ENCODE measurements at regions not wholly inside any gene's neighbourhood (a gene's known extent, or its start where the extent isn't known, plus 50 kb on each side); places are given as distances from the start of the nearest gene placed in this dataset.

DNA sequence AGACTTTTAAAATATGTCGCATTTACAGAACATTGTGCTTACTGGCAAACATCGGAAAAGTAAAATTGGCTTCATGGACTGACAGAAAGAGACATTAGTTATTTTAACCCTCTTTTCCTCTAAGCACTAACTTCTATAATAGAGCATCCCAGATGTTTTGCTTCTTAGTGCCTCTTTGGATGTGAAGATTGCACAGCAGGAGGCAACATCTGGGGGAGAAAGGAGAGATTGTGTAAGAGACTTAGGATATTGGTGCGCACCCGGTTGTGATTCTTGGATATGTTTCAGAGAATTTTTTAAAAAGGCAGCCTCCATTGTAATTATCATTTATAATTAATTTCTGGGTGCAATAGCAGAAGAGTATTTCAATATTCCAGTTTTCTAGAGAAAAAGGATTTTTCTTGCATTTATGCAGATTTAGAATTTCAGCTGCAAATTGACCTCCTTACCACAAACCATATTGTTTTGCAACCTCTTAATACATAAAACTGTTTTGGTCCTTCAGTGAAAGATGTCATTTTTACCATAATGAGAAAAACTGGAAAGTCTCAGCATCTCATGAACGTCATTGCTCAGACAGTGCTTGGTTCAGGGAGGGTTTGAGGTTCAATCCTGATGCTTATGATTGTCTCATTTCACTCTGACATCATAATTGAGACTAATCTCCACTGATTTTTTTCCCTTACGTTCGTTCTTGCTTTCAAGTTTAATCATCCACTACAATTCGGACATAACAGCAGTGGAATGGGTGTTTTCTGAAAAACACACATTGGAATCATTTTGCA, 404.3 kb downstream of the ZNF521 start:
- TF ChIP-seq, protein P1, sequence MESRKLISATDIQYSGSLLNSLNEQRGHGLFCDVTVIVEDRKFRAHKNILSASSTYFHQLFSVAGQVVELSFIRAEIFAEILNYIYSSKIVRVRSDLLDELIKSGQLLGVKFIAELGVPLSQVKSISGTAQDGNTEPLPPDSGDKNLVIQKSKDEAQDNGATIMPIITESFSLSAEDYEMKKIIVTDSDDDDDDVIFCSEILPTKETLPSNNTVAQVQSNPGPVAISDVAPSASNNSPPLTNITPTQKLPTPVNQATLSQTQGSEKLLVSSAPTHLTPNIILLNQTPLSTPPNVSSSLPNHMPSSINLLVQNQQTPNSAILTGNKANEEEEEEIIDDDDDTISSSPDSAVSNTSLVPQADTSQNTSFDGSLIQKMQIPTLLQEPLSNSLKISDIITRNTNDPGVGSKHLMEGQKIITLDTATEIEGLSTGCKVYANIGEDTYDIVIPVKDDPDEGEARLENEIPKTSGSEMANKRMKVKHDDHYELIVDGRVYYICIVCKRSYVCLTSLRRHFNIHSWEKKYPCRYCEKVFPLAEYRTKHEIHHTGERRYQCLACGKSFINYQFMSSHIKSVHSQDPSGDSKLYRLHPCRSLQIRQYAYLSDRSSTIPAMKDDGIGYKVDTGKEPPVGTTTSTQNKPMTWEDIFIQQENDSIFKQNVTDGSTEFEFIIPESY (IDR thresholded peaks at IDR 0.05) = no peak
- TF ChIP-seq JUND (IDR thresholded peaks at IDR 0.05) = no peak
- TF ChIP-seq, protein P2, sequence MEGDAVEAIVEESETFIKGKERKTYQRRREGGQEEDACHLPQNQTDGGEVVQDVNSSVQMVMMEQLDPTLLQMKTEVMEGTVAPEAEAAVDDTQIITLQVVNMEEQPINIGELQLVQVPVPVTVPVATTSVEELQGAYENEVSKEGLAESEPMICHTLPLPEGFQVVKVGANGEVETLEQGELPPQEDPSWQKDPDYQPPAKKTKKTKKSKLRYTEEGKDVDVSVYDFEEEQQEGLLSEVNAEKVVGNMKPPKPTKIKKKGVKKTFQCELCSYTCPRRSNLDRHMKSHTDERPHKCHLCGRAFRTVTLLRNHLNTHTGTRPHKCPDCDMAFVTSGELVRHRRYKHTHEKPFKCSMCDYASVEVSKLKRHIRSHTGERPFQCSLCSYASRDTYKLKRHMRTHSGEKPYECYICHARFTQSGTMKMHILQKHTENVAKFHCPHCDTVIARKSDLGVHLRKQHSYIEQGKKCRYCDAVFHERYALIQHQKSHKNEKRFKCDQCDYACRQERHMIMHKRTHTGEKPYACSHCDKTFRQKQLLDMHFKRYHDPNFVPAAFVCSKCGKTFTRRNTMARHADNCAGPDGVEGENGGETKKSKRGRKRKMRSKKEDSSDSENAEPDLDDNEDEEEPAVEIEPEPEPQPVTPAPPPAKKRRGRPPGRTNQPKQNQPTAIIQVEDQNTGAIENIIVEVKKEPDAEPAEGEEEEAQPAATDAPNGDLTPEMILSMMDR (IDR thresholded peaks at IDR 0.05; ENCODE audit: low read depth, low read length, missing input control) = no peak
- TF ChIP-seq, protein P3, sequence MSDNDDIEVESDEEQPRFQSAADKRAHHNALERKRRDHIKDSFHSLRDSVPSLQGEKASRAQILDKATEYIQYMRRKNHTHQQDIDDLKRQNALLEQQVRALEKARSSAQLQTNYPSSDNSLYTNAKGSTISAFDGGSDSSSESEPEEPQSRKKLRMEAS (IDR thresholded peaks at IDR 0.05) = no peak
- no peak for TF ChIP-seq TAF1 (conservative IDR thresholded peaks at IDR 0.05)
- TF ChIP-seq SP1 (IDR thresholded peaks at IDR 0.05) = no peak
- no peak for TF ChIP-seq YY1 (IDR thresholded peaks at IDR 0.05)
- TF ChIP-seq, protein P4, sequence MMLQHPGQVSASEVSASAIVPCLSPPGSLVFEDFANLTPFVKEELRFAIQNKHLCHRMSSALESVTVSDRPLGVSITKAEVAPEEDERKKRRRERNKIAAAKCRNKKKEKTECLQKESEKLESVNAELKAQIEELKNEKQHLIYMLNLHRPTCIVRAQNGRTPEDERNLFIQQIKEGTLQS (IDR thresholded peaks at IDR 0.05) = no peak
- TF ChIP-seq HNF4A (conservative IDR thresholded peaks at IDR 0.05) = no peak
- no peak for TF ChIP-seq RAD21 (IDR thresholded peaks at IDR 0.05)
- TF ChIP-seq EGR1 (IDR thresholded peaks at IDR 0.05; ENCODE audit: low read depth in 2 of 2) = no peak
- TF ChIP-seq, protein P5, sequence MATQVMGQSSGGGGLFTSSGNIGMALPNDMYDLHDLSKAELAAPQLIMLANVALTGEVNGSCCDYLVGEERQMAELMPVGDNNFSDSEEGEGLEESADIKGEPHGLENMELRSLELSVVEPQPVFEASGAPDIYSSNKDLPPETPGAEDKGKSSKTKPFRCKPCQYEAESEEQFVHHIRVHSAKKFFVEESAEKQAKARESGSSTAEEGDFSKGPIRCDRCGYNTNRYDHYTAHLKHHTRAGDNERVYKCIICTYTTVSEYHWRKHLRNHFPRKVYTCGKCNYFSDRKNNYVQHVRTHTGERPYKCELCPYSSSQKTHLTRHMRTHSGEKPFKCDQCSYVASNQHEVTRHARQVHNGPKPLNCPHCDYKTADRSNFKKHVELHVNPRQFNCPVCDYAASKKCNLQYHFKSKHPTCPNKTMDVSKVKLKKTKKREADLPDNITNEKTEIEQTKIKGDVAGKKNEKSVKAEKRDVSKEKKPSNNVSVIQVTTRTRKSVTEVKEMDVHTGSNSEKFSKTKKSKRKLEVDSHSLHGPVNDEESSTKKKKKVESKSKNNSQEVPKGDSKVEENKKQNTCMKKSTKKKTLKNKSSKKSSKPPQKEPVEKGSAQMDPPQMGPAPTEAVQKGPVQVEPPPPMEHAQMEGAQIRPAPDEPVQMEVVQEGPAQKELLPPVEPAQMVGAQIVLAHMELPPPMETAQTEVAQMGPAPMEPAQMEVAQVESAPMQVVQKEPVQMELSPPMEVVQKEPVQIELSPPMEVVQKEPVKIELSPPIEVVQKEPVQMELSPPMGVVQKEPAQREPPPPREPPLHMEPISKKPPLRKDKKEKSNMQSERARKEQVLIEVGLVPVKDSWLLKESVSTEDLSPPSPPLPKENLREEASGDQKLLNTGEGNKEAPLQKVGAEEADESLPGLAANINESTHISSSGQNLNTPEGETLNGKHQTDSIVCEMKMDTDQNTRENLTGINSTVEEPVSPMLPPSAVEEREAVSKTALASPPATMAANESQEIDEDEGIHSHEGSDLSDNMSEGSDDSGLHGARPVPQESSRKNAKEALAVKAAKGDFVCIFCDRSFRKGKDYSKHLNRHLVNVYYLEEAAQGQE (IDR thresholded peaks at IDR 0.05) = no peak
- TF ChIP-seq GABPA (IDR thresholded peaks at IDR 0.05 in 1 of 2, conservative IDR thresholded peaks at IDR 0.05 in 1 of 2) = no peak

All from liver (tissue), 3 donors.